ENCODE measurements at regions not wholly inside any gene's neighbourhood (a gene's known extent, or its start where the extent isn't known, plus 50 kb on each side); places are given as distances from the start of the nearest gene placed in this dataset.

- H3K27ac ChIP-seq (ENCODE audit: control insufficient read depth, insufficient read depth) = no peak overlapping the region
- no peak for DNase-seq (ENCODE audit: low read depth, low spot score)
- intact Hi-C loops (cut with micrococcal nuclease; ENCODE audit: unreplicated experiment) = no loop called here
- no peak overlapping the region for H3K9ac ChIP-seq (ENCODE audit: control insufficient read depth, insufficient read depth, low read length)
- H3K9me3 ChIP-seq (replicated peaks; ENCODE audit: control insufficient read depth, insufficient read depth, low read length) = no peaks in the 10 kb centered on the region
- ChIA-PET SMC1A (ENCODE audit: uncharacterized antibody, unreplicated experiment) (no interaction called here), RAD21 (ENCODE audit: unreplicated experiment) (no interaction called here), POLR2A (no interaction called here), CTCF (no interaction called here)
- 0% methylated on average over 1 of the region's 1 CpG for WGBS (ENCODE audit: insufficient coverage, insufficient replicate concordance, low lambda C conversion rate, missing lambda C conversion rate)
- no peak for FAIRE-seq
- H3K4me3 ChIP-seq = no peak overlapping the region
- in situ Hi-C loops (cut with MboI) = no loop called here
- H3K79me2 ChIP-seq (ENCODE audit: control insufficient read depth, insufficient read depth, low read length) = no peaks in the 10 kb centered on the region
- H2AFZ ChIP-seq (ENCODE audit: control insufficient read depth, low read depth, low read length) = no peak overlapping the region
- TF ChIP-seq STAT3 (IDR thresholded peaks at IDR 0.05; ENCODE audit: low read depth, low read length) = no peak
- TF ChIP-seq RAD51 (IDR thresholded peaks at IDR 0.05) = no peak
- no peak for TF ChIP-seq SREBF2 (IDR thresholded peaks at IDR 0.05; ENCODE audit: low read length)
- TF ChIP-seq NR2F1 (conservative IDR thresholded peaks at IDR 0.05) = no peak
- no peak for TF ChIP-seq SREBF1 (IDR thresholded peaks at IDR 0.05; ENCODE audit: low read length)
- no peak for TF ChIP-seq CUX1 (IDR thresholded peaks at IDR 0.05; ENCODE audit: insufficient replicate concordance, low read depth, low read length)
- TF ChIP-seq, protein P1, sequence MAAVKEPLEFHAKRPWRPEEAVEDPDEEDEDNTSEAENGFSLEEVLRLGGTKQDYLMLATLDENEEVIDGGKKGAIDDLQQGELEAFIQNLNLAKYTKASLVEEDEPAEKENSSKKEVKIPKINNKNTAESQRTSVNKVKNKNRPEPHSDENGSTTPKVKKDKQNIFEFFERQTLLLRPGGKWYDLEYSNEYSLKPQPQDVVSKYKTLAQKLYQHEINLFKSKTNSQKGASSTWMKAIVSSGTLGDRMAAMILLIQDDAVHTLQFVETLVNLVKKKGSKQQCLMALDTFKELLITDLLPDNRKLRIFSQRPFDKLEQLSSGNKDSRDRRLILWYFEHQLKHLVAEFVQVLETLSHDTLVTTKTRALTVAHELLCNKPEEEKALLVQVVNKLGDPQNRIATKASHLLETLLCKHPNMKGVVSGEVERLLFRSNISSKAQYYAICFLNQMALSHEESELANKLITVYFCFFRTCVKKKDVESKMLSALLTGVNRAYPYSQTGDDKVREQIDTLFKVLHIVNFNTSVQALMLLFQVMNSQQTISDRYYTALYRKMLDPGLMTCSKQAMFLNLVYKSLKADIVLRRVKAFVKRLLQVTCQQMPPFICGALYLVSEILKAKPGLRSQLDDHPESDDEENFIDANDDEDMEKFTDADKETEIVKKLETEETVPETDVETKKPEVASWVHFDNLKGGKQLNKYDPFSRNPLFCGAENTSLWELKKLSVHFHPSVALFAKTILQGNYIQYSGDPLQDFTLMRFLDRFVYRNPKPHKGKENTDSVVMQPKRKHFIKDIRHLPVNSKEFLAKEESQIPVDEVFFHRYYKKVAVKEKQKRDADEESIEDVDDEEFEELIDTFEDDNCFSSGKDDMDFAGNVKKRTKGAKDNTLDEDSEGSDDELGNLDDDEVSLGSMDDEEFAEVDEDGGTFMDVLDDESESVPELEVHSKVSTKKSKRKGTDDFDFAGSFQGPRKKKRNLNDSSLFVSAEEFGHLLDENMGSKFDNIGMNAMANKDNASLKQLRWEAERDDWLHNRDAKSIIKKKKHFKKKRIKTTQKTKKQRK (IDR thresholded peaks at IDR 0.05; ENCODE audit: low read depth, low read length) = no peak
- TF ChIP-seq CBX5 (IDR thresholded peaks at IDR 0.05; ENCODE audit: low read depth) = no peak
- no peaks in the 10 kb centered on the region for H4K20me1 ChIP-seq (ENCODE audit: control insufficient read depth, insufficient read depth)
- no peaks in the 10 kb centered on the region for H3K27me3 ChIP-seq (replicated peaks in 1 of 2; ENCODE audit: control insufficient read depth in 2 of 2, insufficient read depth in 2 of 2, low read length in 1 of 2)
- H3K36me3 ChIP-seq (ENCODE audit: control insufficient read depth in 2 of 2, insufficient read depth in 2 of 2, low read length in 1 of 2) = no peaks in the 10 kb centered on the region
- H3K4me1 ChIP-seq (ENCODE audit: control insufficient read depth, insufficient read depth, low read length) = no peaks in the 10 kb centered on the region
- no peak overlapping the region for H3K4me2 ChIP-seq (ENCODE audit: control insufficient read depth, insufficient read depth)
- ATAC-seq = no peak
- BruUV-seq (replicated peaks) = no TSS peak
Observed at GRCh38 chr4:126753592-126753991, 879.2 kb upstream of the INTU start.
